ENCODE measurements at regions not wholly inside any gene's neighbourhood (a gene's known extent, or its start where the extent isn't known, plus 50 kb on each side); places are given as distances from the start of the nearest gene placed in this dataset.

DNA sequence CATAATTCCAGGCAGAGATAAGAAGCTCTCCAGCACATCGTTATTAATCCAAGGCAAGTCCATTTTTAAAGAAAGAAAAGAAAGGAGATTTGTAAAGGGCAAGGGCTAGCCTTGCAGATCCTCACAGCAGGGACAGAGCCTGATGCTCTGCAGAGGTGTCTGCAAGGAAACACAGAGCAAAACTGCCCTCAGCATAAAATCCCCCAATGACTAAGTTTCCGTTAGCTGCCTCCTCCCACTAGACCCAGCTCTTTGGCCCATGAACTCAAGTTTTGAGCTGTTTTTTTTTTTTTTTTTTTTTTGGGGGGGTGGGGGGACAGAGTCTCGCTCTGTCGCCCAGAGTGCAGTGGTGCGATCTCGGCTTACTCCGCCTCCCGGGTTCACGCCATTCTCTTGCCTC lies 300.7 kb downstream of the MTERF1 start (continued):
- no peak for TF ChIP-seq ZBTB7A (tag by site-specific recombination; IDR thresholded peaks at IDR 0.05; ENCODE audit: low read depth)

DNA sequence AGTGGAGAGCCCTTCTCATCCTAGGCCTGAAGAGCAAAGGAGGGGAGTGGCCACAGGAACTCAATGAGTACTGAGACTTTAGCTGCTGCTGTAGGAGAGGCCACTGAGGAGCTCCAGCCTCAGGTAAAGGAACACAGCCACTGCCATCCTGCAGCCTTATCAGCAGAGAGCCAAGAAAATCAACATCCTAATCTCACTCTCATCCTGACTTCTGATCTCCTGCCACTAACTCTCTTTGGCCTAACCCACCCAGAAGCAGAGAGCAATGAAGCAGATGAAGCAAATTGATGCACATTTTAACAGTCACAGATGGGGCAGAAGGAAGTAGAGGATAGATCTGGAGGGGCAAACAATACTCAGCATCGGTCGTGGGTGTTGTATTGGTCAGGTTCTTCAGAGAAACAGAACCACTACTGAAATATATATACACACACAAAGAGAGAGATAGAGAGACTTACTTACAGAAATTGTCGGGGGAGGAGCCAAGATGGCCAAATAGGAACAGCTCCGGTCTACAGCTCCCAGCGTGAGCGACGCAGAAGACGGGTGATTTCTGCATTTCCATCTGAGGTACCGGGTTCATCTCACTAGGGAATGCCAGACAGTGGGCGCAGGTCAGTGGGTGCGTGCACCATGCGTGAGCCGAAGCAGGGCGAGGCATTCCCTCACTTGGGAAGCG lies 297.6 kb downstream of the MTERF1 start:
- no peak overlapping the region for H3K4me3 ChIP-seq (ENCODE audit: low read depth, low read length)
- ChIA-PET POLR2A (no interaction called here), CTCF (no interaction called here)
- H3K36me3 ChIP-seq (ENCODE audit: control insufficient read depth in 2 of 2, insufficient read depth in 1 of 2, low read length in 2 of 2): no peaks in the 10 kb centered on the region
- H3K4me1 ChIP-seq (ENCODE audit: control insufficient read depth, insufficient read depth, low read length): no peaks in the 10 kb centered on the region
- TF ChIP-seq PRDM1 (tag by site-specific recombination; IDR thresholded peaks at IDR 0.05): no peak
- no peak overlapping the region for H3K27ac ChIP-seq (ENCODE audit: extremely low read depth, low read depth, low read length)
- no peaks in the 10 kb centered on the region for H3K9me3 ChIP-seq (ENCODE audit: control insufficient read depth, insufficient read depth, low read depth, low read length)

DNA sequence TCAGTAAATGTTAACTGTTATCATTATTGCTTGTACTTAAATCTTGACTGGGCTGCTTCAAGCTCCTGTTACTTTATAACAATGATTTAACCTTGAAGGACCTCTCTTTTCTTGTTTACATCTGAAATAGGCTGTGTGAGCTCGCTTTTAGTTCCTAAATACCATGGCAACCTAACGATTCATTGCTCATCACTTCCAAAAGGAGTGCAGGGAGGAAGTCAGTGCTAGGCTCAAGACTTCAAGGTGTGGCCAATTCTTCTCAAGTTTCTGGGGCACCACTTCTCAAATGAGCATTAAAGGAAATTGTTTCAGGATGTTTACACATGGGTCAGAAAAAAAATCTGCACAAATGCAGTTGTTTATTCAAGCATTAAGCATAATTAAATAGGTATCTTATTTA lies 284.2 kb downstream of the MTERF1 start:
- H3K4me1 ChIP-seq (ENCODE audit: control insufficient read depth, insufficient read depth, low read length): peaks cover 3% of the 10 kb centered on the region; the same call in 1 of the 2 replicates
- no peak overlapping the region for H3K4me3 ChIP-seq (ENCODE audit: low read depth, low read length)
- ChIA-PET CTCF (no interaction called here), POLR2A (no interaction called here)
- no peaks in the 10 kb centered on the region for H3K36me3 ChIP-seq (ENCODE audit: control insufficient read depth in 2 of 2, insufficient read depth in 1 of 2, low read length in 2 of 2)
- H3K9me3 ChIP-seq (ENCODE audit: control insufficient read depth, insufficient read depth, low read depth, low read length): no peaks in the 10 kb centered on the region
- no peak for TF ChIP-seq ZNF670 (tag by site-specific recombination; IDR thresholded peaks at IDR 0.05; ENCODE audit: low read depth)
- no peak for TF ChIP-seq ZNF629 (tag by site-specific recombination; IDR thresholded peaks at IDR 0.05)
- TF ChIP-seq ZNF600 (tag by site-specific recombination; IDR thresholded peaks at IDR 0.05): no peak
- TF ChIP-seq, protein P1, sequence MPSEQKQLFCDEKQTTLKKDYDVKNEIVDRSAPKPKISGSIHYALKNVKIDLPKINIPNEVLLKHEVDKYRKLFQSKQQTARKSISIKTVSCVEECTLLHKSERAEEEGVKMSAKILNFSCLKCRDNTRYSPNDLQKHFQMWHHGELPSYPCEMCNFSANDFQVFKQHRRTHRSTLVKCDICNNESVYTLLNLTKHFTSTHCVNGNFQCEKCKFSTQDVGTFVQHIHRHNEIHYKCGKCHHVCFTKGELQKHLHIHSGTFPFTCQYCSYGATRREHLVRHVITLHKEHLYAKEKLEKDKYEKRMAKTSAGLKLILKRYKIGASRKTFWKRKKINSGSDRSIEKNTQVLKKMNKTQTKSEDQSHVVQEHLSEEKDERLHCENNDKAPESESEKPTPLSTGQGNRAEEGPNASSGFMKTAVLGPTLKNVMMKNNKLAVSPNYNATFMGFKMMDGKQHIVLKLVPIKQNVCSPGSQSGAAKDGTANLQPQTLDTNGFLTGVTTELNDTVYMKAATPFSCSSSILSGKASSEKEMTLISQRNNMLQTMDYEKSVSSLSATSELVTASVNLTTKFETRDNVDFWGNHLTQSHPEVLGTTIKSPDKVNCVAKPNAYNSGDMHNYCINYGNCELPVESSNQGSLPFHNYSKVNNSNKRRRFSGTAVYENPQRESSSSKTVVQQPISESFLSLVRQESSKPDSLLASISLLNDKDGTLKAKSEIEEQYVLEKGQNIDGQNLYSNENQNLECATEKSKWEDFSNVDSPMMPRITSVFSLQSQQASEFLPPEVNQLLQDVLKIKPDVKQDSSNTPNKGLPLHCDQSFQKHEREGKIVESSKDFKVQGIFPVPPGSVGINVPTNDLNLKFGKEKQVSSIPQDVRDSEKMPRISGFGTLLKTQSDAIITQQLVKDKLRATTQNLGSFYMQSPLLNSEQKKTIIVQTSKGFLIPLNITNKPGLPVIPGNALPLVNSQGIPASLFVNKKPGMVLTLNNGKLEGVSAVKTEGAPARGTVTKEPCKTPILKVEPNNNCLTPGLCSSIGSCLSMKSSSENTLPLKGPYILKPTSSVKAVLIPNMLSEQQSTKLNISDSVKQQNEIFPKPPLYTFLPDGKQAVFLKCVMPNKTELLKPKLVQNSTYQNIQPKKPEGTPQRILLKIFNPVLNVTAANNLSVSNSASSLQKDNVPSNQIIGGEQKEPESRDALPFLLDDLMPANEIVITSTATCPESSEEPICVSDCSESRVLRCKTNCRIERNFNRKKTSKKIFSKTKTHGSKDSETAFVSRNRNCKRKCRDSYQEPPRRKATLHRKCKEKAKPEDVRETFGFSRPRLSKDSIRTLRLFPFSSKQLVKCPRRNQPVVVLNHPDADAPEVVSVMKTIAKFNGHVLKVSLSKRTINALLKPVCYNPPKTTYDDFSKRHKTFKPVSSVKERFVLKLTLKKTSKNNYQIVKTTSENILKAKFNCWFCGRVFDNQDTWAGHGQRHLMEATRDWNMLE (tag by site-specific recombination; conservative IDR thresholded peaks at IDR 0.05; ENCODE audit: low read depth): no peak
- no peak for TF ChIP-seq ZNF571 (tag by site-specific recombination; IDR thresholded peaks at IDR 0.05)
- no peak for TF ChIP-seq SP3 (tag by site-specific recombination; IDR thresholded peaks at IDR 0.05)
- no peak for TF ChIP-seq ZNF510 (tag by site-specific recombination; IDR thresholded peaks at IDR 0.05; ENCODE audit: insufficient replicate concordance)
- no peak for TF ChIP-seq ZBTB8A (tag by site-specific recombination; IDR thresholded peaks at IDR 0.05)
- no peak for TF ChIP-seq ZSCAN30 (tag by site-specific recombination; IDR thresholded peaks at IDR 0.05)
- TF ChIP-seq ZNF155 (tag by site-specific recombination; IDR thresholded peaks at IDR 0.05): no peak
- TF ChIP-seq ZNF248 (tag by site-specific recombination; IDR thresholded peaks at IDR 0.05): no peak
- no peak for TF ChIP-seq ZNF121 (tag by site-specific recombination; IDR thresholded peaks at IDR 0.05)
- TF ChIP-seq ZNF555 (tag by site-specific recombination; conservative IDR thresholded peaks at IDR 0.05): no peak
- TF ChIP-seq, protein P2, sequence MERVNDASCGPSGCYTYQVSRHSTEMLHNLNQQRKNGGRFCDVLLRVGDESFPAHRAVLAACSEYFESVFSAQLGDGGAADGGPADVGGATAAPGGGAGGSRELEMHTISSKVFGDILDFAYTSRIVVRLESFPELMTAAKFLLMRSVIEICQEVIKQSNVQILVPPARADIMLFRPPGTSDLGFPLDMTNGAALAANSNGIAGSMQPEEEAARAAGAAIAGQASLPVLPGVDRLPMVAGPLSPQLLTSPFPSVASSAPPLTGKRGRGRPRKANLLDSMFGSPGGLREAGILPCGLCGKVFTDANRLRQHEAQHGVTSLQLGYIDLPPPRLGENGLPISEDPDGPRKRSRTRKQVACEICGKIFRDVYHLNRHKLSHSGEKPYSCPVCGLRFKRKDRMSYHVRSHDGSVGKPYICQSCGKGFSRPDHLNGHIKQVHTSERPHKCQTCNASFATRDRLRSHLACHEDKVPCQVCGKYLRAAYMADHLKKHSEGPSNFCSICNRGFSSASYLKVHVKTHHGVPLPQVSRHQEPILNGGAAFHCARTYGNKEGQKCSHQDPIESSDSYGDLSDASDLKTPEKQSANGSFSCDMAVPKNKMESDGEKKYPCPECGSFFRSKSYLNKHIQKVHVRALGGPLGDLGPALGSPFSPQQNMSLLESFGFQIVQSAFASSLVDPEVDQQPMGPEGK (tag by site-specific recombination; IDR thresholded peaks at IDR 0.05): no peak
- no peak for TF ChIP-seq ZNF433 (tag by site-specific recombination; IDR thresholded peaks at IDR 0.05; ENCODE audit: low read depth)
- no peak for TF ChIP-seq ZNF416 (tag by site-specific recombination; IDR thresholded peaks at IDR 0.05)
- TF ChIP-seq ZSCAN23 (tag by site-specific recombination; IDR thresholded peaks at IDR 0.05): no peak
- no peak overlapping the region for H3K27ac ChIP-seq (ENCODE audit: extremely low read depth, low read depth, low read length)
